ENCODE measurements at regions not wholly inside any gene's neighbourhood (a gene's known extent, or its start where the extent isn't known, plus 50 kb on each side); places are given as distances from the start of the nearest gene placed in this dataset.

- no peak for TF ChIP-seq MYC (IDR thresholded peaks at IDR 0.05; ENCODE audit: low read depth, low read length)
- TF ChIP-seq CTCF (IDR thresholded peaks at IDR 0.05; ENCODE audit: low read depth, low read length): no peak
- TF ChIP-seq POLR2A (IDR thresholded peaks at IDR 0.05; ENCODE audit: extremely low read depth, insufficient read length): no peak
- TF ChIP-seq MAX (IDR thresholded peaks at IDR 0.05; ENCODE audit: low read depth, low read length): no peak
Observed at GRCh38 chr2:125108251-125108650, 1083.2 kb downstream of the CNTNAP5 start.

GRCh38 chr2:125125902-125126301 lies 1100.8 kb downstream of the CNTNAP5 start:
- no peak for DNase-seq (ENCODE audit: low read depth)
- no peak overlapping the region for H3K4me3 ChIP-seq (ENCODE audit: low read depth, low read length)
- TF ChIP-seq MAX (IDR thresholded peaks at IDR 0.05; ENCODE audit: low read depth, low read length) (no peak), POLR2A (IDR thresholded peaks at IDR 0.05; ENCODE audit: extremely low read depth, insufficient read length) (no peak), CTCF (IDR thresholded peaks at IDR 0.05; ENCODE audit: low read depth, low read length) (no peak), MYC (IDR thresholded peaks at IDR 0.05; ENCODE audit: low read depth, low read length) (no peak)

More at GRCh38 chr2:125108251-125108650, 1083.2 kb downstream of the CNTNAP5 start:
- no peak for DNase-seq (ENCODE audit: low read depth)
- no peak overlapping the region for H3K4me3 ChIP-seq (ENCODE audit: low read depth, low read length)

GRCh38 chr2:125160947-125161346 lies 1135.9 kb downstream of the CNTNAP5 start:
- TF ChIP-seq MAX (IDR thresholded peaks at IDR 0.05; ENCODE audit: low read depth, low read length): no peak
- TF ChIP-seq MYC (IDR thresholded peaks at IDR 0.05; ENCODE audit: low read depth, low read length): no peak
- no peak for TF ChIP-seq POLR2A (IDR thresholded peaks at IDR 0.05; ENCODE audit: extremely low read depth, insufficient read length)
- TF ChIP-seq CTCF (IDR thresholded peaks at IDR 0.05; ENCODE audit: low read depth, low read length): no peak
- H3K4me3 ChIP-seq (ENCODE audit: low read depth, low read length): no peak overlapping the region
- DNase-seq (ENCODE audit: low read depth): no peak

- DNase-seq (ENCODE audit: low read depth): no peak
- no peak overlapping the region for H3K4me3 ChIP-seq (ENCODE audit: low read depth, low read length)
- TF ChIP-seq MAX (IDR thresholded peaks at IDR 0.05; ENCODE audit: low read depth, low read length) (no peak), POLR2A (IDR thresholded peaks at IDR 0.05; ENCODE audit: extremely low read depth, insufficient read length) (no peak), MYC (IDR thresholded peaks at IDR 0.05; ENCODE audit: low read depth, low read length) (no peak), CTCF (IDR thresholded peaks at IDR 0.05; ENCODE audit: low read depth, low read length) (no peak)
Observed at GRCh38 chr2:125167152-125167551, 1142.1 kb downstream of the CNTNAP5 start.

- TF ChIP-seq POLR2A (IDR thresholded peaks at IDR 0.05; ENCODE audit: extremely low read depth, insufficient read length) (no peak), MYC (IDR thresholded peaks at IDR 0.05; ENCODE audit: low read depth, low read length) (no peak), MAX (IDR thresholded peaks at IDR 0.05; ENCODE audit: low read depth, low read length) (no peak), CTCF (IDR thresholded peaks at IDR 0.05; ENCODE audit: low read depth, low read length) (no peak)
- no peak for DNase-seq (ENCODE audit: low read depth)
- H3K4me3 ChIP-seq (ENCODE audit: low read depth, low read length): no peak overlapping the region
Observed at GRCh38 chr2:125167820-125168219, 1142.7 kb downstream of the CNTNAP5 start.

- TF ChIP-seq CTCF (IDR thresholded peaks at IDR 0.05; ENCODE audit: low read depth, low read length) (no peak), POLR2A (IDR thresholded peaks at IDR 0.05; ENCODE audit: extremely low read depth, insufficient read length) (no peak), MYC (IDR thresholded peaks at IDR 0.05; ENCODE audit: low read depth, low read length) (no peak), MAX (IDR thresholded peaks at IDR 0.05; ENCODE audit: low read depth, low read length) (no peak)
- DNase-seq (ENCODE audit: low read depth): no peak
- H3K4me3 ChIP-seq (ENCODE audit: low read depth, low read length): no peak overlapping the region
Observed at GRCh38 chr2:125168442-125168841, 1143.4 kb downstream of the CNTNAP5 start.

Data from NB4 (cell line).